HG02973 (cell line): ENCODE measurements at regions not wholly inside any gene's neighbourhood (a gene's known extent, or its start where the extent isn't known, plus 50 kb on each side); places are given as distances from the start of the nearest gene placed in this dataset.

Source experiments
- ATAC-seq: cut with Tn5 transposase; IDR thresholded peaks from one replicate; pipeline ENCODE4 v1.9.1; 2021; ENCODE audit warnings: moderate library complexity; ENCODE audit not compliant: unreplicated experiment

DNA sequence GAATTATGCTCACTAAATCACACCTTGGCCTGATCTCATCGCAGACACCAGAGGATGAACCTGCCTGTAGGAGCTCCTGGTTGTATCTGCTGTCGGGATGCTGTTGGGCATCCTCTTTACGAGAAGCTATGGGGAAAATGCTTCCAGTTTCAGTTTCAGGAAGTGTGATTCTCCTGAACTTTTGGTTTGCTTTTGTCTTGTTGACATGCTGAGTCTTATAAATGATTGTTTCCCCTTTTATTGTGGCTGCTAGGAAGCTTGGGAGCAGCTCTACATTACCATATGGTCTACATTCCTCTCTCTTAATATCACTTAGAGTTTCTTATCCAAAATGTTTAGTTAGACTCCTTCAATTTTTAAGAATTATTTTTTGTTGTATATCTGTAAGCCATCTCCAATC, 227.5 kb downstream of the MTX2 start:
- no peak for ATAC-seq

DNA sequence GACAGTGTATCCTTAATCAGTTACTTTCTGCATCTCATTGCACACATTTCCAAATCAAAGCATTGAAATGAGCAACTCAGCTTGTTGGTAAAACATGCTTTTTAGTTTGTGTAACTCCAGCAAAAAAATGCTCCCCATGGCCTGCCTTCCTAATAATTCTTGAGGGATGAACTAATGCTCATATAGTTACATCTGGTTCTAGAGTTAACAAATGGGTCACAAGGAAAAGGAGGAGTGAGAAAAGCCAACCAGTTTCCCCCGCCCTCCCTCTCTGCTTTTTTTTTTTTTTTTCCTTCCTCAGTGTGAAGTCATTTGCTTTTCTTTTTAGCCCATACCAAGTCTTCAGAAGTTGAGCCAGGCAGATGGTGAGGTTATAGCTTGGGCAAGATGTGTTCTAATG, 231.7 kb downstream of the MTX2 start:
- ATAC-seq: no peak

DNA sequence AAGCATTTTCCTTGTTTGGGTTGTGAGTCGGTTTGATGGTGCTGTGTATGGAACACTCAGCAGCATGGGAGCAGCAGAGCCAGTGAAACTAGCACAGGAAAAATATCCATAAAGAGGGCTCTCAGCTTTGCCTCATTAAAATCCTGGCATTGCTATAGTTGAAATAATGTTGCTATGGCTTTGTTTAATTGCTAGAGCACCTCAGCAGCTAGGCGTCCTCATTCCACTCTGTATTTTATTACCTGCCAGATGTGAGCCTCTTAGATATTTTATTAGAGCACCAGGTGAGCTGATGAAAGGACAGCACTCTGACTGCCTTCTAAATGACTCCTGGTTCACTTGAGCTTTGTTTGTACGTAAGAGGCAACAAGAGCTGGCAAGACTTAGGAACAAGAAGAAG, 232.4 kb downstream of the MTX2 start:
- ATAC-seq: no peak

DNA sequence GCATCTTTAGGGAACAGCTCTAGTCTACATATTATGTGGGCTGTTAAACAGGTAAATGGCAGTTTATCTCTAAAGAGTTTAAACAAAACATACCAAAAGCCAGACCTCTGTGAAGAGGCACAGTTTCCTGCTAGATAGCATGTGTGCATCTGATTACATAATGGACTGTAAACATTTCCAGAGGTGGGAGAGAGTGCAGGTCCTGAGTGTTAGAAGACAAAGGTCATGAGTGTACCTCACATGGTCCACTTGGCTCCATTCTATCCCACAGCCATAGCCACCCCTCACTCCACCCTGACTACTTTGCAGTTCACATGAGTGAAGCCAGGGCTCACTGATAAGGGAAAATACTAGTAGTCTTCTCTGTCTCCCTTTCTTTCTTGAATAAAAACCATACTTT, 233.4 kb downstream of the MTX2 start:
- no peak for ATAC-seq

DNA sequence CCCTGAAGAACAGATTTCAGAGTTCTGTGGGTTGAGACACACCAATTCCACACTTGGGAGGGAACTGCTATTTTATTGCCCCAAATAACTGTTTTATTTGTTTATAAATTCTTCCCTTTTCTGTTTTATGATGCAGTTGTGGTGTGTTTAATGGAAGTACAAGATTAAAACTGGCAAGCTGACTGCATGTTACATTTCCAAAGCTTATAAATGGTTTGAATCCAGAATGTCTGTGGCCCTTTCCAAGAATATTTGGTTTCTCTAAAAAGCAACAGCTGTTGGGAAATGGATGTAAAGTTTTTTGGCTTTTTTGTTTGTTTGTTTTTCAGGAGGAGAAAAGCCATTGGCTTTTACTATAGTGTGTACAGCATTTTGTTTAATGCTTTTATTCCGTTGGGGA, 234.5 kb downstream of the MTX2 start:
- no peak for ATAC-seq

DNA sequence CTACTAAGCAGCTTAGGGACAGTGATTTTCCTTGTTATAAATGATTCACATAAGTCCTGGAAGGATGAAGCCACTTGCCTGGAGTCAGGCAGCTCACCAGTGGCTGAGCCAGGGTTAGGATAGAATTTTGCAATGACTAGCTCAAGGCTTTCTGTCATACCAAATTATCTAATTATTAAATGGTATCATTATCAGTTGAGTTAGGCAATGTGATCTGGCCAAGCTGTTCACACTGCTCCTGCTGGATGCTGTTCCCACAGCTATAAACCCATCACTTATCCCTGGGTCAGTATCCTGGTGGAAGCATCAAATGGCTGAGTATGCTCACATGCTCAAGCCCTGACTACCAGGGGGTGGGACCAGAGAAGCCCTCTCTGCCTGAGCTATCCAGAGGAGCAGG, 235.2 kb downstream of the MTX2 start:
- no peak for ATAC-seq

DNA sequence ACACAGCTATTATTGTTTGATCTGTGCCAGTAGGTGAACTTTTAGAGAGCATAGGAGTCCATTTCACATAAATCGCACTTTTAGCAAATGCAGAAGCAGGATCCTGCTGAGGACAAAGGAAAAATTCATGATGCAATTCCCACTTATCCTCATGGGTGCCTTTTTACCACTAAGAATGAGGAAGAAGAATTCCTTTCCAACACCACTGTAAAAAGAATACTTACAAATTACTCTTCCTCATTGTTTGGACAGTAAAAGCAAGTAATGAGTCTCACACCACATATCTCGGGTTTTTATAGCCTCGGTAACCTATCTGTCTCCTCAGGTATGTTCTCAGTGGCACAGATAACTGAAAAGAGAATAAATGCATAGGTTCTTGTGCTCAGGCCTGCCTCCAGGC, 238.5 kb downstream of the MTX2 start:
- ATAC-seq: no peak

DNA sequence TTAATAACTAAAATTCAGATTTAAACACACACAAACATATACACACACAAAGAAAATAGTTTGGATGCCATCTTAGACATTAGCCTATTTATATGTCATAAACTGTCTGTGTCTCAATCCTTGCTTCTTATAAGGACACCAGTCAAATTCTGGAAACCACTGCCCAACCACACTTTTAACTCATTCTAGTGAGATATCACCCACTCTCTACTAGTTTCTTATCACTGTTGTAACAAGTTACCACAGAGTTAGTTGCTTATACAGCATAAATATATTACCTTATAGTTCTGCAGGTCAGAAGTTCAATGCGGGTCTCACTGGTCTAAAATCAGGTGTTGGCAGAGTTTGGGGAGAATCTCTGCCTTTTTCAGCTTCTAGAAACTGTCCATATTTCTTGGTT, 239.1 kb downstream of the MTX2 start:
- peak; percentile 43 for ATAC-seq

DNA sequence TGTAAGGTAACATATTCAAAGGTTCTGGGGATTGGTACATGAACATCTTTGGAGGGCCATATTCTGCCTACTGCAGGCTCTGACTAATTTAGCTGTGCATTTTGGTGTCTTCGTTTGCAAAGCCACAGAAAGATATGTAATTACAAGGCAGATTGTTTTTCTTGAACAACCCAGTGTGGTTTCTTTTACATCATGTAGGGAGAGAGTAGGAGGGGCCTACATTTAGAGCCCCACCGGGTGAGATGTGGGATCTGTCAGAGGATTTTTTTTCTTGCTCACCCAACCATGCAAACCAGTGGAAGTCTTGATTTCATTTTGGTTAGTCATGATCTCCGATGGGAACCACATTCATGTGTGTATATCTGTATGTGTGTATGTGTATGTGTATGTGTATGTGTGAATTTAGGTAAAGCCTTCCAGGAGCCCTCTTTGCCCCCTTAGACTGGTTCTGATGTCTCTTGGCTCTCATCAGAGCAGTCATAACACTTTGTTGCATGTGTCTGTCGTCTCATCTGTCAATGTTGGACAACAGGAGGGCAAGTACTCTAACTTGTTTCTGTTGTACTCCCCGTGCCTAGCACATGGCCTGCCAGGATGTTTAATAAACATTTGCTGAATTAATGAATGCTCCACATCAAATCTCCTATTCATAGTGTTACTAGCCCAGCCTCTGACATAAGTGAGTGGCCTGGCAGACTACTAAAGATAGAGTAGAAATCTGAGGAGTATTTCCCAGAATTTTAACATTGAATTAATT, 239.9 kb downstream of the MTX2 start:
- ATAC-seq: peak; percentile 73

DNA sequence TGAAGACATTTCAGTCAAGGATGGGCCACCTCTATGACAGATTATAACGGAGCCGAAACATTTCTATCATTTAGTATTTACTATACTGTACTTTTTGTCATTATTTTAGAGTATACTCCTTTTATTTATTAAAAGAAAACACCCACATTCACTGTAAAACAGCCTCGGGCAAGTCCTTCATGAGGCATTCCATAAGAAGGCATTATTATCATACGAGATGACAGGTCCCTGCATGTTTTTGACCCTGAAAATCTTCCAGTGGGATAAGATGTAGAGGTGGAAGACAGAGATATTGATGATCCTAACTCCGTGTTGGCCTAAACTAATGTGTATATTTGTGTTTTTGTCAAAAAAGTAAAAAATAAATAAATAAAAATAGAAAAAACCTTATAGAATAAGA, 245.0 kb downstream of the MTX2 start:
- no peak for ATAC-seq

DNA sequence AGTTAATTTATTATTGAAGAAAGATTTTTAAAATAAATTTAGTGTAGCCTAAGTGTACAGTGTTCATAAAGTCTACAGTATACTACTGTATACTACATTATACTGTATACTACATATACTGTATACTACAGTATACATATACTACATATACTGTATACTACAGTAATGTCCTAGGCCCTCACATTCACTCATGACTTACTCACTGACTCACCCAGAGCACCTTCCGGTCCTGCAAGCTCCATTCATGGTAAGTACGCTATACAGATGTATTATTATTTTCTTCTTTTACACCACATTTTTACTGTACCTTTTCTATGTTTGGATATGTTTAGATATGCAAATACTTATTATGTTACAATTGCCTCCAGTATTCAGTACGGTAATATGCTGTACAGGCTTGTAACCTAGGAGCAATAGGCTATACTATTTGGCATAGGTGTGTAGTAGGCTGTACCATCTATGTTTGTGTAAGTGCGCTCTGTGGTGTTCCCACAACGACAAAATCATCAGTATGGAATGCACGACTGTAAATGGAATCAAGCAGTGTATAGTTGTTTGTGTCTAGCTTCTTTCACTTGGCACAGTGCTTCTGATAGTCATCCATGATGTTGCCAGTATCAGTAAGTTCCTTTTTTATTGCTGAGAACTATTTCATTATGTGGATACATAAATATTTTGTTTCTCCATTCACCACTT, 245.7 kb downstream of the MTX2 start:
- no peak for ATAC-seq

DNA sequence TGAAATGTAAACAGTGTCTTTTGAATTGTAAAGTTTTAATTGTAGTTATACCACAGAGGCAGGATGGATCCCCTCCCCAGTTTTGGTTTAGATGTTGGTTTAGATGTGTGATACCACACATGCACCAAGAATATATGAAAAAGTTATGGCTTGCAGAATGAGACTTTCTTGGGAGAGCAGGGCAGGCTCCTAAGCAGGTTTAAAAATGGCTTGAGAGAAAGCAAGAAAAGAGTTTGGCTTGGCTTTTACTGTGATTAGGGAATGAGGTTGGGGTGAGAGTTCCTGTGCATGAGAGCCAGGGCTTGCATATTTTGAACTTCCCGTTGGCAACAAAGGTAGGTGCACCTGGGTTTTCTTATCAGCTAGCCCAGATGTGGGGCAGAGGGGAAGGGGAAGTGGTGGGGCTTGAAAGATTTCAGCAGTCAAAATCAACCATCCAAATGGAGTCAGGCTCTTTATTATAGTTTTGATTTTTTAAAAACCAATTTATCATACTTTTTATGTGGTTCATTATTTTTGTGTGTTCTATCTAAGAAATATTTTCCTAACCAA, 246.9 kb downstream of the MTX2 start:
- ATAC-seq: no peak

DNA sequence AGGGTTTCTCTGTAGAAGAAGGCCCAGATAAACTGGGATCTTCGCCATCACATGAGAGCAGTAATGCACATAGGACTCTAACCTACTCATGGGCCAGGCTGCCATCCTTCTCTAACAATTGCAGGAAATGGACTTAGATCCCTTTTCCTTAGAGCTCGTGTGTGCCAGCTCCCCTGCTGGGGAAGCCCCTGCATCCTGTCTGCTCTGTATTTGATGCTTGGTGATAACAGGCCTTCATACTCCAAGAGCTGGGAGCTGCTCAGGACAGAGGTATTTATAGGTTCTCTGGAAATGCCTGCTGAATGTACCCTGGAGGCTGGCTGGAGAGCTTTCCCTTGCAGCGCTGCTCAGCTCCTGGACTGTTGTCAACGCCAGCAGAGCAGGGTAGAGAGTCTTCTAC, 249.6 kb downstream of the MTX2 start:
- no peak for ATAC-seq

DNA sequence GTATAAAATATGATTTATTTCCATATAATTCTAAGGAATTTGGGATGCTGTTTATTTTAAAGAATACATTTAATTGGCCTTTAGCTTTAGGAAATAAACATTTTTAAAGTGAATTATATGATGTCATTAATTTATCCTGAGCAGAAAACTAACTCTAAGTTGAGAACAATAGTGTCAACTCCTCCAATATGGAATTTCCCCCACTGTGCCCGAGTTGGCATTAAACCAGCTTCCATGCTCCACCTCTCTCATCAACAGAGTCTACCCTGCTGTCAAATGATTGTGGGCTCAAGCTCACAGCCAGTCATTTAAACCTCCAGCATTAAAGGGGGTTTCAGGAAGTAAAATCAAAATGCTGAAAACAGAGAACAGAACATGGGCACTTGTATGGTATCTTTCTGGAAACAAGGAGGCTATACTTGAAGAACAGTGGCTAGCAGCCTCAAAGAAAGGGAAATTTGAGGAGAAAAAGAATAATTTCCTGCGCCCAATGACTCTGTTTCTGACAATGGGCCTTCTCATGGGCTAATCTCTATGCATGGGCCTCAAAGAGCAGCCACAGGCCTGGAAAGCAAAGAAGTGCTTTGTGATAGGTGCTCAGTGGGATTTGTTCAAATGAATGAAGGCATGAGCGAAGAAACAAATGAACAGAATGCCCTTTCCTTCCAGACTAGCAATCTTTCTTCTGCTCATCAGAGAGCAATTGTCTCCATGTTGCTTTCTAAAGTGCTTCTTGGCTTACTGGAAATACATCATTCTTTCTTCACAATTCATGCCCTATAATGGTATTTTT, 252.8 kb downstream of the MTX2 start:
- no peak for ATAC-seq

DNA sequence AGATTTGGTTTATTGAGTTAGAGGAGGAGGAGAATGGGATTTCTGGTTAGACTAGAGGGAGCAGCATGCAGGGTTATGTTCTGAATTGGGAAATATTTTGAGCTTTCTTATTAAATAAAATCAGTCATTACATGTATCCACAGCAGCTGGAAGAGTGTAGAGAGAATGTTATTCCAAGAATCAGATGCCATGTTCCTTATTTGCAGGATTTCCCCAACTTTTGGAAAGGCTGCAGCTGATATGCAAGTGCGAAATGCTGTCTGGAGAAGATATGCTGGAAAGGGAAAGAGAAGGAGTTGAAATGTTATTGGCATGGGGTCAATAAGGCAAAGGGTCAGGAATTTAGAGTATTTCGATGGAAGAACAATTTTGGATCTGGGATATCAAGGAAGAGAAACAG, 255.8 kb downstream of the MTX2 start:
- no peak for ATAC-seq

DNA sequence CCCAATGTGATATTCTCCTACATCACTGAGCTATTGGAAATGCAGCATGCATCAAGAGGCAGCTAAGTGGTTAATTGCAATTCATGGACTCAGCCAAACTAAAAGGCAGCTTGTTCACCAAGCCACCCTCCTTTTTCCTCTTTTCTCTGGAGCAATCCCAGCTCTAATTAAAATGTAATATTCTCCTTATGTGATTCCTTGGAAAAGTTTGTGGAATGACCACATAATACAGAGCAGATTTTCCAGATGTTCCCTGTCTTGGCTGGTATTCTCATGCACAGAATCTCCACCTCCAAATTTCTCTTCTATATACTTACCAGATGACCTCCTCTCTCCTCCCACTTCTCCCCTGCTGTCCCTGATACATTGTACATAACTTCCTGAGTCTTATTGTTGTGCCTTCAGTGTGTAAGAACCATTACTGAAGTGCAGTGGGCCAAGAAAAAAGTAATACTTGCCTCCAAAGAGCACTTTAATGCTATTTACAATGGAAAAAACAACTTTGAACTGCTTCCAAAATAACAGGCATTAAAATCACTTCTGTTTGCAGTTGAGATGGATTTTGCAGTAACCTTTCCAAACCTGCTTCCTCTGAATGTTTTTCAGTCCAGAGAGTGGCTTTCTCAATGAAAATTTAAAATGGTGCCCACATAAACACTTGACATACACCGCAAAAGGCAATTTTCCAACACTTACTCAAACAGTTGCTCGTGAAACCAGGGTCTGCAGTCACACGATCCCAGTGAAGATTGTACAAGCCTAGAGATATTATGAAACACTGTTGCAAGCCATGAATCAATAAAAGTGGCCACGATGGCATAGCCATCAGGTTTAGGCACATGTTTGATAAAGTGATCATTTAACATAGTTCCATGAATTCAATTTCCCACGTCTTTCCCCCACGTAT, 258.0 kb downstream of the MTX2 start:
- no peak for ATAC-seq

DNA sequence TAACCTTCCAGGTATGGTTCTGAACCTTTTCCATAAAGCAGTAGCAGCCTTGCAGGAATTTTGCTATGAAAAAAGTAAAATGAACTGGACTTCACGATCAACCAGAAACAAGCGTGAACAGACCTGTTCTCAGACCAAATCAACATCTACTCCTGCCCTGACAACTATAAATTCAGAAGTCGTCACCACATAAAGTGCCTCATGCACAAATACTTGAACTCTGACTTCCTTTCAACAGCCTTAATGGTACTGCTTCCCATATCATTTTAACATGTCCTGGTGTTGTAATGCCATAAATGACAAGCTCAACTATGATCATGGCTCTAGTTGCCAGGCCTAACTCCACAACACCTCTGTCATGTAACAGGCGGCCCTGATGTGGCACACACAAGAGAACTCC, 262.4 kb downstream of the MTX2 start:
- ATAC-seq: no peak

DNA sequence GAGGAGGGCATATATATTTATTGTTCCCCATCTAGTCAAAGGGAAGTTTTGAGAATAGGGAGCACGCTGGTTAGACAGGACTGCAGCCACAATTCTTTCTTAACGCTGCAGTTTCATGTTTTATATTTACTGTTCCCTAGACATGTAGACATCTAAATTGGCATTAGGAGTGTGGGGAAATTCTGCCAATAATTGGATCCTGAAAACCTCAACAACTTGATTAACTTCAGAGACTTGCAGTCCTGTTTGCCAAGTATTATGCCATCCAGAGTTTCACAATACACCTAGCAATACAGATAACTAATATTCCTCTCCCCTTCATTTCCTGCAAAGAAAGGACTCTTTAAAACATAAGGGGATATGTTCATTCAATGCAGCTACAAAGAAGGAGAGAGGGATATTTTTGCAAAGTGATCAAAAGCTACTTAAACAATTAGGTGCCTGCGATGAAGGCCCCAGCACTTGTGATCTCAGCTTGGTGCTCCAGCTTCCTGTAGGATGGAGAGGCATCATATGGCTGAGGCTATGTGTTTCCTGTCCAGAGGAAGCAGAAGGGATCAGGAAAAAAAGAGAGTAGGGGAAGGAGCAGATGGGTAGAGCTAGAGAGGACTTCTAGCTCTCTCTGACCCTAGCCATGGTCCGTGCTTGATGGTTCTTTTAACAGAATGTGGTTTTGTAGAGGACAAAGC, 264.4 kb downstream of the MTX2 start:
- no peak for ATAC-seq

DNA sequence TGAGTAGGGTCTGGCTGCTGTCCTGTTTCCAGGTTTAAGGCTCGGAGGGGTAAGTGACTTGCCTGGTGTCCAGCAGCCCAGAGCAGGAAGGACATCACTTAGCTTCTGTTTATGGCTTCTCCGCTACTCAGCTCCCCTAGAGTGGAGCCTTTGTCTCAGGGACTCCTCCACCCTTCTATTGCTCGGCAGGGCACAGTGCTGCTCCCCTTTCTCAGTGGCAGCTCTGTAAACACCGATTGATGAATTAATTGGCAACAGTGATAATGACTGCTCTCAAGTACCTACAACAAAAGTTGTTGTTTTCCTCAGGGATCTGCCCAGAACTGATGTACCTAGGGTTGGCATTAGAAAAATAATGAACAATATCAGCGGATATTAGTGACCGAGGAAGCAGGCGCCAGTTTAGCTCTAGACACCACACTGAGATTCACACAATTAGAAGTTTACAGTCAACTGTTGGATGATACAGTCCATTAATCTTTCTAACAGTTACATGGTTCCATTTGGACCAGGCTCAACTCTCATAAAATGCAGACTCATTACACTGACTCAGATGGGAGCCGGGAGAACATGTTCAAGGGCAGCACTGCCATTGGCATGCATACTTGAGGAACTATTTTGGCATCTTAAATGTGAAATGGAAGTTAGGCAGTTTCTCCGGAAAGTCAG, 265.7 kb downstream of the MTX2 start:
- no peak for ATAC-seq
